Psoas muscle (tissue), 7 donors: ENCODE measurements at regions not wholly inside any gene's neighbourhood (a gene's known extent, or its start where the extent isn't known, plus 50 kb on each side); places are given as distances from the start of the nearest gene placed in this dataset.
"Not testable (repeated sequence)": the region's sequence is repeated elsewhere in the genome, so short reads cannot be mapped to it uniquely, and the experiment has no call there.

Experiments
- ATAC-seq, 4 donors: fragments of 200-7000 bp; cut with Tn5 transposase; one replicate each; pipeline ENCODE4 v1.9.1; 2020; ENCODE audit warnings: moderate library complexity in 3 of 4, mild to moderate bottlenecking in 2 of 4
- DNase-seq, 2 donors: peaks; one replicate each; pipeline ENCODE4 v3.0.0-alpha.2; 2020
- H3K27ac ChIP-seq: fragments of 200-600 bp; one replicate; pipeline ENCODE4 v1.8.0; 2022
- H3K27me3 ChIP-seq, 3 donors: fragments of 200-600 bp in 1 of 3; one replicate each; pipeline versions ENCODE4 v1.6.1 to v1.8.0; 2013 to 2022; ENCODE audit warnings: low read length in 2 of 3, mild to moderate bottlenecking in 2 of 3, moderate library complexity in 1 of 3; ENCODE audit not compliant: insufficient read depth in 3 of 3
- H3K36me3 ChIP-seq, 2 donors: fragments of 200-600 bp in 1 of 2; one replicate each; pipeline versions ENCODE4 v1.6.1 to v1.8.0; 2013 to 2022; ENCODE audit warnings: low read depth in 1 of 2, mild to moderate bottlenecking in 1 of 2, moderate library complexity in 1 of 2; ENCODE audit not compliant: insufficient read depth in 1 of 2
- H3K4me1 ChIP-seq: fragments of 200-600 bp; one replicate; pipeline ENCODE4 v1.8.0; 2022
- H3K4me3 ChIP-seq: fragments of 200-600 bp; one replicate; pipeline ENCODE4 v1.8.0; 2022; ENCODE audit warnings: mild to moderate bottlenecking
- H3K9me3 ChIP-seq: fragments of 200-600 bp; one replicate; pipeline ENCODE4 v1.8.0; 2022
- WGBS, 3 donors: extraction: QIAGEN DNeasy Blood & Tissue Kit; methylation state at CpG; one replicate each; pipeline versions ENCODE4 v1.1.6 to v1.1.7; 2013; 5-methylcytosine and 5-hydroxymethylcytosine counted together
- intact Hi-C, 2 donors: fragments of 100-400 bp; cut with DNase I; formaldehyde crosslinking; loops; one replicate each; pipeline versions ENCODE4 v1.11.0 to v1.14.2; 2022
- TF ChIP-seq, protein P1 (sequence below): fragments of 200-600 bp; IDR thresholded peaks from one replicate; pipeline ENCODE4 v1.8.0; 2022; ENCODE audit warnings: antibody characterized with exemption
- donor health status: healthy with polysubstance abuse.
- donor health status: DM: no; HTN: no; CAD: no; lungs with moderate emphysema.
- donor health status: Bipolar disorder and iron deficiency.
- donor health status: healthy.
- donor health status: DM: yes; HTN: yes; CAD: no.
- donor health status: DM: no; HTN: no; CAD: no.
- donor health status: DM: yes; HTN: yes; CAD: no.

DNA sequence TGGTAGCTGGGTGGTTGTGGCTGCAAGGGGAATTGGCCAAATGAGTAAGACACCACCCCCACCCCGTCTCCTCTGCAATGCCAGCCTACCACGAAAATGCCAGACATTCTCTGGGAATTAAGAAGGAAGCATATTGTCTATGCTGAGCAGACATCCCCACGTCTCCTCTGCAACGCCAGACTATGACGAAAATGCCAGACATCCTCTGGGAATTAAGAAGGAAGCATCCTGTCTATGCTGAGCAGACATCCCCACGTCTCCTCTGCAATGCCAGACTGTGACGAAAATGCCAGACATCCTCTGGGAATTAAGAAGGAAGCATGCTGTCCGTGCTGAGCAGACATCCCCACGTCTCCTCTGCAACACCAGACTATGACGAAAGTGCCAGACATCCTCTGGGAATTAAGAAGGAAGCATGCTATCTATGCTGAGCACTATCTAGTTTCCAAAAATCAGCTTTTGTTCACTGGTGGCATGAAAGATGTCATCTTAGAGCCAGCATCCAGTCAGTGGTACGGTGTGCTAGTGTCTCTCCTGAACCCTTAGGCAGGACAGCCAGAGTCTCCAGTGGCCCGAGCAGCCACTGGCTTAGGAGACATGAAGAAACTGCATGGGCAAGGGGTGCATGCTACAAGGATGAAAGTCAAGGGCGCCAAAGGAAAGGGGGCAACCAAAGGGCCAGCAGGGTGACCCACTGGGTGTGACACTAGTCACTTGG, 339.8 kb upstream of the FRG1 start:
- WGBS, 3 donors = 29 to 41% (median 29%) methylated on average over 13 of the region's 13 CpGs
- Histone ChIP-seq H3K4me1 (no peaks in the 10 kb centered on the region), H3K9me3 (no peaks in the 10 kb centered on the region), H3K27ac (no peak overlapping the region), H3K36me3 (no peaks in the 10 kb centered on the region), H3K27me3 (no peaks in the 10 kb centered on the region), H3K4me3 (no peak overlapping the region)
- TF ChIP-seq, protein P1, sequence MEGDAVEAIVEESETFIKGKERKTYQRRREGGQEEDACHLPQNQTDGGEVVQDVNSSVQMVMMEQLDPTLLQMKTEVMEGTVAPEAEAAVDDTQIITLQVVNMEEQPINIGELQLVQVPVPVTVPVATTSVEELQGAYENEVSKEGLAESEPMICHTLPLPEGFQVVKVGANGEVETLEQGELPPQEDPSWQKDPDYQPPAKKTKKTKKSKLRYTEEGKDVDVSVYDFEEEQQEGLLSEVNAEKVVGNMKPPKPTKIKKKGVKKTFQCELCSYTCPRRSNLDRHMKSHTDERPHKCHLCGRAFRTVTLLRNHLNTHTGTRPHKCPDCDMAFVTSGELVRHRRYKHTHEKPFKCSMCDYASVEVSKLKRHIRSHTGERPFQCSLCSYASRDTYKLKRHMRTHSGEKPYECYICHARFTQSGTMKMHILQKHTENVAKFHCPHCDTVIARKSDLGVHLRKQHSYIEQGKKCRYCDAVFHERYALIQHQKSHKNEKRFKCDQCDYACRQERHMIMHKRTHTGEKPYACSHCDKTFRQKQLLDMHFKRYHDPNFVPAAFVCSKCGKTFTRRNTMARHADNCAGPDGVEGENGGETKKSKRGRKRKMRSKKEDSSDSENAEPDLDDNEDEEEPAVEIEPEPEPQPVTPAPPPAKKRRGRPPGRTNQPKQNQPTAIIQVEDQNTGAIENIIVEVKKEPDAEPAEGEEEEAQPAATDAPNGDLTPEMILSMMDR = no peak
- no peak for DNase-seq
- intact Hi-C loops = no loop called here
- ATAC-seq = no peak

DNA sequence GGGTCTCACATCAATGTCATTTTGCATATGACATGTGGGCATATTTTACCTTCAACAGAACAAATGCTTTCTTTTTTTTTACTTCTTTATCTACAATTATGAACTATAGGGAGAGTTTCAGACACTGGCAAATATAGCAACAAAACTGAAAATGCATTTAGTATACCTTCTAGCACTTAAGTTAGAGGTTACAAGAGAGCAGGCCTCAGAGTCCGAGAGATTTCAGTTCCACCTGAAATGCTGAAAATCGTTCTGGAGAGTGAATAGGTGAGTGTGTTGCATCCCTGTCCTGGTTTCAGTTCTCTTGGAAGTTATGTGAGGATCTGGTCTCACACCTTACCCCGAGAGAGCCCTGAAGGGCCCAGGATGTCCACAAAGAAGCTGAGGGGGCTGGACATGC, 337.8 kb upstream of the FRG1 start:
- DNase-seq, ATAC-seq, H3K27me3 ChIP-seq, H3K9me3 ChIP-seq, H3K36me3 ChIP-seq, H3K27ac ChIP-seq, H3K4me3 ChIP-seq, H3K4me1 ChIP-seq, intact Hi-C loops: not testable (repeated sequence)
- WGBS, 3 donors = 65 to 89% (median 89%) methylated on average over 3 of the region's 3 CpGs

DNA sequence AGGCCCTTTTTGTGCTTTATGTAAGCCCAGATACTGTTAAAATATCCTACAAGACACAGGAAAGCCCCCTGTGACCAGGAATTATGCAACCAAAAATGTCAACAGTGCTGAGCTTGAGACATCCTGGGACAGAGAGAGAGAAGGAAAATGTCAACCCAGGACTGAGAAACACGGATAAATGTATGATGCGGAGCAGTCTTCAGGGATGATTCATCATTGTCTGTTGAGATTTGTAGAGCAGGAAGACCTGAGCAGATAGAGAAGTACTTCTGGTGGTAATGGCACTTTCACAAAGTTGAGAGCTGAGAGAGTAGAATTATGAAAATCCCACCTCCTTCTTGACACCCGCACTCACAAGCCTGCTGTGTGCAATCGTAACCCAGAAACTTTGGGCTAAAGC, 330.1 kb upstream of the FRG1 start:
- WGBS, 3 donors = 62 to 79% (median 77%) methylated on average over 2 to 4 of the region's 4 CpGs
- H3K9me3 ChIP-seq, DNase-seq, H3K27me3 ChIP-seq, H3K4me1 ChIP-seq, H3K36me3 ChIP-seq, H3K27ac ChIP-seq, H3K4me3 ChIP-seq, ATAC-seq, intact Hi-C loops: not testable (repeated sequence)

DNA sequence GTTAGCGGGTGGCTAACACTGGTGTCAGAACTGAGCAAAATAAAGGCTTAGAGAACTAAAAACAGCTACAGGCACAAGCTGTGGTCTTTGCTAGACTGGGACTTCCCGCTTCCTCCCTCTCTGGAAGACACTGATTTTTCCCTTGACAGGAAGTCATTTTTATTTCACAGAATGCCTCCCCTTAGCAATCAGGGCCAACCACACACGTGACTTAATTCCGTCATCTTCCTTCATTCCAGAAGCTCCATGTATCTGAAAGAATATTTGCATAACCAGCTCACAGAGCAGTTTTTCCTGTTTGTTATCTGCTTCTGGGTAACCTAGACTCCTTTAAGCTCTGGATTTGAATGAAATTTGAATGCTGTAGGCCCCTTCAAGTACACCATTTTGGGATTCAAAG, 327.5 kb upstream of the FRG1 start:
- TF ChIP-seq, protein P1 = no peak
- H3K36me3 ChIP-seq = no peaks in the 10 kb centered on the region
- H3K27me3 ChIP-seq = no peaks in the 10 kb centered on the region
- H3K27ac ChIP-seq = no peak overlapping the region
- intact Hi-C loops = no loop called here
- DNase-seq = no peak
- no peaks in the 10 kb centered on the region for H3K9me3 ChIP-seq
- 56 to 73% (median 68%) methylated on average over 4 of the region's 4 CpGs for WGBS, 3 donors
- ATAC-seq = no peak
- no peak overlapping the region for H3K4me3 ChIP-seq
- H3K4me1 ChIP-seq = no peaks in the 10 kb centered on the region

DNA sequence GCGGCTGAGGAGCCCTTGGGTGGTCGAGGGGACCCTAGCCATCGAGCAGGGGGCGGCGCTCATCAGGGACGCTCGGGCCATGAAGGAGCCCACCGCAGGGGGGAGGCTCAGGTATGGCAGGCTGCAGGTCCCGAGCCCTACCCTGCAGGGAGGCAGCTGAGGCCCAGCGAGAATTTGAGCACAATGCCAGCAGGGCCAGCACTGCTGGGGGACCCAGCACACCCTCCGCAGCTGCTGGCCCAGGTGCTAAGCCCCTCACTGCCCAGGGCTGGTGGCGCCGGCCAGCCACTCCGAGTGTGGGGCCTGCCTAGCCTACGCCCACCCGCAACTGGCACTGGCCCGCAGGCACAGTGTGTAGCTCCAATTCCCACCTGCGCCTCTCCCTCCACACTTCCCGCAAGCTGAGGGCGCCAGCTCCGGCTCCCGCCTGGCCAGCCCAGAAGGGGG, 325.4 kb upstream of the FRG1 start:
- Histone ChIP-seq H3K27me3 (no peaks in the 10 kb centered on the region), H3K4me1 (no peaks in the 10 kb centered on the region), H3K27ac (no peak overlapping the region), H3K4me3 (no peak overlapping the region), H3K36me3 (no peaks in the 10 kb centered on the region), H3K9me3 (no peaks in the 10 kb centered on the region)
- 93 to 97% (median 94%) methylated on average over 22 of the region's 22 CpGs for whole genome bisulfite sequencing, 3 donors
- ATAC-seq (no peak), DNase-seq (no peak)
- intact Hi-C loops = no loop called here
- TF ChIP-seq, protein P1 = no peak

DNA sequence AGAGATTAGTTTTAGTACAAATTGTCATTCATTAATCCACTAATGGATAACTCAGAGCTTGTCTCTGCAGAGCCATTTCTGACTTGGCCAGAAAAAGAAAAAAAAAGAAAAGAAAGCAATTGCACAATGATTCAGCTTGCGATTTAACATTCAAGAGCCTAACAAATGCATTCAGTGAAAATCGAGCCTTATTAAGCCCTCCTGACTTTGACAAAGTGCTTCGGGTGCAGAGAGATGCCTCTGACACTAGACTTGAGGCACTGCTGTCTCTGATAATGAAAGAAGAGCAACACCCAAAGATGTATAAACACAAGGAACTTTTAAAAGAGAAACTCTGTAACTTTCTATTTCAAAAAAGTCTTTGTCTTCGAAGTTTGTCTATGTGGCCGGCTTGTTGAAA, 322.9 kb upstream of the FRG1 start:
- ATAC-seq, H3K27ac ChIP-seq, H3K9me3 ChIP-seq, H3K36me3 ChIP-seq, H3K4me3 ChIP-seq, H3K4me1 ChIP-seq, intact Hi-C loops, DNase-seq, H3K27me3 ChIP-seq: not testable (repeated sequence)
- 46 to 59% (median 56%) methylated on average over 5 of the region's 5 CpGs for WGBS, 3 donors

DNA sequence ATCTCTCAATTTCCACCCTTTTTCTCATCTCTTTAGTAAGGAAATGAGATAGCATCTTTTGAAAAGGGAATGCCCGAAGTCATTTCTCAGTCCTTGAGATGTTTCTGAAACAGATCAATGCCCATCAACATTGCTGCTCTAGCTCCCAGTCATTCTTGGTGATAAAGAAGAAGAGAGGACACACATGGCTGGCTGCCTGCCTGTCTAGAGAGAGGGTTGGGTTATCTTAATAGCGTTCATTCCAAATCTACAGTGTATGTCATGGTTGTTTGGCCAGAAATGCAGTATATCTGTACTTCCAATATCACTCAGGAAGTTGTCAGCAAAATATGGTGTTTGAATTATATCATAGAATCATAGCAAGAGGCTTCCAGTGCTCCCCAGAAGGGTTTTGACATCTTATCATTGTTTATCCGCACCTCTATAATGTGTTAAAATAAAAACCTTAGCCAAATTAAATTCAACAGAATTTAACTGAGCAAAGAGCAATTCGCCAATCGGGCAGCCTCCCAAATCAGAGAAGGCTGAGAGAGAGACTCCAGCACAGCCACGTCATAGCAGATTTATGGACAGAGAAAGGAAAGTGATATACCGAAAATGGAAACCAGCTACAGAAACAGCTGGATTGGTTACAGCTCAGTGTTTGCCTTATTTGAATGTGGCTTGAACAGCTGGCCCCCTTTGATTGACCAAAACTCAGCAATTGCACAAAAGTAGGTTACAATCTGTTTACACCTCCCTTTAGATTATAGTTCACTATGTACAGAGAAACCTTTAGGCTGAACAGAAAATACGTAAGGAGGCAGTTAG, 321.0 kb upstream of the FRG1 start:
- H3K27ac ChIP-seq, H3K9me3 ChIP-seq, intact Hi-C loops, H3K4me3 ChIP-seq, H3K4me1 ChIP-seq, ATAC-seq, DNase-seq, H3K27me3 ChIP-seq, H3K36me3 ChIP-seq: not testable (repeated sequence)
- WGBS, 3 donors = 34 to 49% (median 40%) methylated on average over 8 of the region's 8 CpGs

DNA sequence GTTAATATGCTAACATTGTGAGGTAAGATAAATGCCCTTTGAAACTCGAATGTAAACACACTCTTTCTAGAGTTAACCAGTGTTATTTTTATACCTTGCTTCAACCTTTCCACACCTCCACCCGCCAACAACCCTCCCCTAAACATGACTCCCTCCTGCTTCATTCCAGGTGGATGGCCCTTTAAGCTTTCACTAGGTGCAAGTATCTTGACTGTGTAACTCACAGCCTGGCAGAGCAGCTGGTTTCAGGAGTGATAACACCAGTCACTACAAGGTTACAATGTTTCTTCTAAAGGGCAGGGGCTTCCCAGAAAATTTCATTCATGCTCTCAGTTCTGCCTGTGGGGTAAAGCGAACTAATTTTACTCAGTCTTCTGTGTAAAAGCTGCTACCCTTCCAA, 318.1 kb upstream of the FRG1 start:
- H3K36me3 ChIP-seq = not testable (repeated sequence)

More for the DNA sequence above, 318.1 kb upstream of the FRG1 start:
- H3K4me1 ChIP-seq, H3K9me3 ChIP-seq, intact Hi-C loops, H3K27me3 ChIP-seq, DNase-seq, ATAC-seq, H3K27ac ChIP-seq, H3K4me3 ChIP-seq: not testable (repeated sequence)
- 73 to 81% (median 77%) methylated on average over 3 of the region's 3 CpGs for WGBS, 3 donors
